Heart right ventricle (tissue), 16 donors: ENCODE measurements at regions not wholly inside any gene's neighbourhood (a gene's known extent, or its start where the extent isn't known, plus 50 kb on each side); places are given as distances from the start of the nearest gene placed in this dataset.
"Not testable (repeated sequence)": the region's sequence is repeated elsewhere in the genome, so short reads cannot be mapped to it uniquely, and the experiment has no call there.

Experiments used
- ATAC-seq, 8 donors: fragments of 200-7000 bp; cut with Tn5 transposase; one replicate each; pipeline ENCODE4 v1.9.1; 2020; ENCODE audit warnings: mild to moderate bottlenecking in 8 of 8, moderate library complexity in 8 of 8, moderate number of reproducible peaks in 1 of 8
- DNase-seq, 2 donors: peaks; one replicate each; pipeline ENCODE4 v3.0.0-alpha.2; 2020
- H3K27ac ChIP-seq, 10 donors: fragments of 200-600 bp; sonication (generic) in 2 of 10; one replicate each; pipeline versions ENCODE4 v1.5.0 to v1.8.0; 2020 to 2022; ENCODE audit warnings: mild to moderate bottlenecking in 3 of 10
- H3K27me3 ChIP-seq, 7 donors: fragments of 200-600 bp; one replicate each; pipeline ENCODE4 v1.8.0; 2021 to 2022; ENCODE audit warnings: mild to moderate bottlenecking in 2 of 7
- H3K36me3 ChIP-seq, 9 donors: fragments of 200-600 bp; sonication (generic) in 1 of 9; one replicate each; pipeline versions ENCODE4 v1.5.0 to v1.8.0; 2020 to 2022; ENCODE audit warnings: mild to moderate bottlenecking in 2 of 9
- H3K4me1 ChIP-seq, 9 donors: fragments of 200-600 bp; sonication (generic) in 1 of 9; one replicate each; pipeline versions ENCODE4 v1.5.0 to v1.8.0; 2020 to 2022; ENCODE audit warnings: mild to moderate bottlenecking in 4 of 9
- H3K4me3 ChIP-seq, 10 donors: fragments of 200-600 bp; sonication (generic) in 2 of 10; one replicate each; pipeline versions ENCODE4 v1.5.0 to v1.8.0; 2020 to 2022; ENCODE audit warnings: mild to moderate bottlenecking in 7 of 10, moderate library complexity in 2 of 10
- H3K9me3 ChIP-seq, 11 donors: fragments of 200-600 bp in 10 of 11; sonication (generic) in 2 of 11; one replicate each; pipeline versions ENCODE4 v1.5.0 to v1.8.0; 2013 to 2022; ENCODE audit warnings: mild to moderate bottlenecking in 2 of 11, control low read depth in 1 of 11, moderate library complexity in 1 of 11
- CTCF ChIP-seq, 9 donors: fragments of 200-600 bp; sonication (generic) in 2 of 9; IDR thresholded peaks; one replicate each; pipeline versions ENCODE4 v1.5.0 to v1.8.0; 2021 to 2022; ENCODE audit warnings: antibody characterized with exemption in 9 of 9, mild to moderate bottlenecking in 5 of 9, moderate library complexity in 1 of 9
- WGBS, 2 donors: extraction: QIAGEN DNeasy Blood & Tissue Kit; methylation state at CpG; one replicate each; pipeline ENCODE4 v1.1.7; 2013; ENCODE audit warnings: inconsistent platforms in 1 of 2; 5-methylcytosine and 5-hydroxymethylcytosine counted together
- intact Hi-C, 10 donors: fragments of 100-400 bp; cut with DNase I; formaldehyde crosslinking; loops; one replicate each; pipeline versions ENCODE4 v1.11.1 to v1.14.2; 2022
- donor health status: Arrhythmogenic right ventricular cardiomyopathy.
- donor health status: ischemic (EF 13 %, LVEDD 7.1; RV severe dilation, severe dysfunction).
- donor health status: healthy with polysubstance abuse.
- donor health status: DM: no; HTN: yes; CAD: no.
- donor health status: DM: no; HTN: no; CAD: no.
- donor health status: ischemic (EF 25% LVEDD 6.9; RV normal size, moderate dysfunction).
- donor health status: ischemic (EF 25% LVEDD 5.7; RV mildly dilated, moderate dysfunction).
- donor health status: healthy.
- donor health status: DM: yes; HTN: yes; CAD: no.
- donor health status: Ischemic cardiomyopathy.
- donor health status: ischemic (EF 35%, LVEDD 5.7; RV mildly dilated, moderate dysfunction).
- donor health status: nonischemic (EF 11% LVEDD 7.7; RV severe dilation, severe dysfunction).
- donor health status: DM: yes; HTN: yes; CAD: no.
- donor health status: PGD.
- donor health status: ischemic (EF 29% LVEDD 5.4; RV normal size, mild dysfunction).
- donor health status: nonischemic (EF 23%, LVEDD 6.1; RV moderate dilation, normal function).

DNA sequence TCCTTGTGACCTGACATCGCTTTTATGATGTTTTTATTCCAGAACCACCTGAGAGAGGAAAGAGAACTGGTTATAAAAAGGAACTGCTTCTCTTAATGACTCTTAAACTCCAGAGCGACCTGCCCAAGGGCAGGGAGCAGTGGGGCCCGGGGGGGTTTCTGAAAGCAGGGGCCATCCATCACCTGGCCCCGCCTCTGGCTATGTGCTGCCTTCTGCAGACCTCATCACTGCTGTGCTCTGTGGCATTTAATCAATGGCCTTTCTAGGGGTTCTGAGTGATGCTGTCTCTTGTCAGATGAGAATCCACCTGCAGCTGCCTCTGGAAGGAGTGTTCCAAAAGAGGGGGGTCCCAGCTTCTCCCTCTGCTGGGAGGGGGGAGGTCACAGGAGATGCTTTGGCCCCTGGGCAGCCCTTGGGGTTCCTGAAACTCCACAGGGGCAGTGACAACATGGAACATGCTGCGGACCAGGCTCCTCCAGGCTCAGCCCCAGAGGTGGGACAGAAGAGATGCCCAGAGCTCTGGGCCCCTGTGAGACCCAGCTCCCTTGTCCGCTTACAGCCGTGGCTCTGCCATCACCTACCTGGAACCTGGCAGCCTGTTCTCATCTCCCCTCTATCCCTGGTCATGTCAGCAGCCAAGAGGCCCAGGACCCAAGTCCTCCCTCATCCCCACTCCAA lies 177.1 kb upstream of the SULF2 start:
- no peaks in the 10 kb centered on the region for H3K36me3 ChIP-seq
- no peaks in the 10 kb centered on the region for H3K9me3 ChIP-seq
- 87 to 93% methylated on average over 7 of the region's 7 CpGs for WGBS, 2 donors
- no peak for ATAC-seq
- H3K4me3 ChIP-seq: no peak overlapping the region
- H3K4me1 ChIP-seq: peaks cover 0 to 12% (median 0%) of the 10 kb centered on the region in 9 donors
- no peak overlapping the region for H3K27ac ChIP-seq
- intact Hi-C loops: no loop called here
- peaks cover 0 to 17% (median 0%) of the 10 kb centered on the region in 7 donors for H3K27me3 ChIP-seq
- TF ChIP-seq CTCF (IDR thresholded peaks at IDR 0.05): no peak
- no peak for DNase-seq

DNA sequence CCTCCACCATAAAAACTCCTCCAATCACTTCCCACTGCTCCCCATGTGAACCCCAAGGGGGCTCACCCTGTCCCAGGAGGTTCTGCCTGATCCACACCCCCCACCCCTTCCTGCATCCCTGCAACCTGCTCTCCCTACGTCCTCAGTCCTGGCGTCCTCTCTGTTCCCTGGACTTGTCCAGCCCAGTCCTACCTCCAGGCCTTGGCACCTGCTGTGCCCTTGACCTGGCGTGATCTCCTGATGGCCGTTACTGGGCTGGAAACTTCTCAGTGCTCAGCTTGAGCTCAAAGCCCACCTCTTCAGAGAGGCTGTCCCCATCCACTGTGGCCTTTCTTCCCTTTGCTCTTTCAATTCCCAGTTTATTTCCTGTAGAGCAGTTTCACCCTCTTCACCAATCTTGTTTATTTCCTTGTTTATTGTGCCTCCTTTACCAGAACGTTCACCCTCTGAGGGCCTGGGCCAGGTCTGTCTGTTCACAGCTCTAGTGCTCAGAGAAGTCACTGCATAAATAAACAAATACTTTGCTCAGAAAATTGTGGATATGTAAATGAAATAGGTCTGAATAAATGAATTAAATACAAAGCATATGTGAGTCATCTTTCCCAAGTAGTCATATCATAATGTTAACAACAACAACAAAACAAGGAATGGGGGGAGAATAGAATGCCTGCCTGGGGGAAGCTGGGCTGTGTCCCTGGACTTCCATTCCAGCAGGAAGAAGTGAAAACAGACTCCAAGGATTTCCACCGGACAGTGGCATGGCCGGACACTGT lies 175.7 kb upstream of the SULF2 start:
- TF ChIP-seq CTCF (IDR thresholded peaks at IDR 0.05): no peak
- Histone ChIP-seq H3K4me1 (peaks cover 0 to 25% (median 4%) of the 10 kb centered on the region in 9 donors), H3K4me3 (no peak overlapping the region), H3K9me3 (no peaks in the 10 kb centered on the region), H3K36me3 (no peaks in the 10 kb centered on the region), H3K27ac (no peak overlapping the region), H3K27me3 (peaks cover 0 to 17% (median 0%) of the 10 kb centered on the region in 7 donors)
- intact Hi-C loops: no loop called here
- ATAC-seq (no peak), DNase-seq (no peak)
- WGBS, 2 donors: 78 to 80% methylated on average over 7 of the region's 7 CpGs

- WGBS, 2 donors: 82 to 87% methylated on average over 8 of the region's 8 CpGs
- Histone ChIP-seq H3K27me3 (peaks cover 0 to 11% (median 0%) of the 10 kb centered on the region in 7 donors), H3K27ac (no peak overlapping the region), H3K36me3 (no peaks in the 10 kb centered on the region), H3K4me1 (peaks cover 0 to 26% (median 4%) of the 10 kb centered on the region in 9 donors), H3K9me3 (no peaks in the 10 kb centered on the region), H3K4me3 (no peak overlapping the region)
- intact Hi-C loops: no loop called here
- DNase-seq: no peak
- no peak for TF ChIP-seq CTCF (IDR thresholded peaks at IDR 0.05)
- no peak for ATAC-seq
Measured at GRCh38 chr20:47960277-47960676, 175.0 kb upstream of the SULF2 start.

GRCh38 chr20:47957989-47958801 lies 172.9 kb upstream of the SULF2 start:
- Histone ChIP-seq H3K4me1 (peaks cover 0 to 26% (median 4%) of the 10 kb centered on the region in 9 donors), H3K27me3 (peaks cover 0 to 18% (median 0%) of the 10 kb centered on the region in 7 donors), H3K27ac (peak overlapping the region in 1 of 10 donors; percentile 39)
- DNase-seq, intact Hi-C loops, H3K9me3 ChIP-seq, H3K36me3 ChIP-seq, H3K4me3 ChIP-seq: not testable (repeated sequence)
- peak in 6 of 8 donors; percentile 9 to 55 (median 25) for ATAC-seq
- WGBS, 2 donors: 54 to 64% methylated on average over 16 of the region's 16 CpGs
